ENCODE measurements at regions not wholly inside any gene's neighbourhood (a gene's known extent, or its start where the extent isn't known, plus 50 kb on each side); places are given as distances from the start of the nearest gene placed in this dataset.

DNA sequence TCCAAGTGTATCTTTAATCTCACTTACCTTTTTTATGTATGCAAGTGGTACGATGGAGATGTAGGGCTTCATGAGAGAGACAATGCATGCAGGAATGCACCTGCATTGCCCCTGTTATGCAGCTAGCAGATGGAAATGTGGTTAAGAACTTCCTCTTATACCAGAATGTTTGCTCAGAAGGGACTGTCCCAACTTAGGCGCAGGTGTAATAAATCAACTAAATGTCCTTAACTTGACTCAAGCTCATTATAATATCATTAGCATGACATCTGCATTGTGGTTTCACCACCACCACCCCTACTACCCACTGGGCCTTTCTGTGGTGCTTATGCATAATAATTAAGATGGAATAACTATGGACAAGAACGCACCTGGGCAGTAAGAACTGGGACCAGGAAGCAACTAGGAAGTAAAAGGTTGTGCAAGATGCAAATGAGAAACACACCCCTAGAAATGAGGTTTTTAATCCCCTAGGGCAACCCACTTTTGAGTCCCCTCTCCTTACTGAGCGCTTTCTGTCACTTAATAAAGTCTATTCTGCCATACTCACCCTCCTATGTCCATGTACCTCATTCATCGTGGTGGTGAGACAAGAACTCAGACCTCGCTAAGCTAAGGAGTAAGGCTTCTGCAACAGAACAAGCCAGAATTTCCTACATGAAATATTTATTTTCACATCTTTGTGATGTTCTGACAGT is 1103.3 kb upstream of the B3GALT2 start:
- DNase-seq: no peak

DNA sequence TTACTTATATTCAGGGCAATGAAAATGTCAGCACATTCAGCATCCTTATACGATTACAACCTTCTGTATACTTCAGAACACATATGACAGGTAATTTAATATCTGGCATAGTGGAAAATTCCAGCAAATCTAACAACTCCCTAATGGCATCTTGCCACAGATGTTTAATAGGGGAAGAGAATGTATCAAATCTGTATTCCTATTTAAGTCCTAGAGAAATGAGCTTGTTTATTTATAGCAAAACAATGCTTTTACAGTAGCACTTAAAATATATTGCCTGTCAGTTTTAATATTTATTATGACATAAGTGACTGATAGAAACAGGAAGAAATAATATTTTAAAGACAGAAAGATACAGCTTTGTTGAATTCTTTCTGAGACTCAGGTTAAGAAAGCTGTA is 1101.8 kb upstream of the B3GALT2 start:
- no peak for DNase-seq

DNA sequence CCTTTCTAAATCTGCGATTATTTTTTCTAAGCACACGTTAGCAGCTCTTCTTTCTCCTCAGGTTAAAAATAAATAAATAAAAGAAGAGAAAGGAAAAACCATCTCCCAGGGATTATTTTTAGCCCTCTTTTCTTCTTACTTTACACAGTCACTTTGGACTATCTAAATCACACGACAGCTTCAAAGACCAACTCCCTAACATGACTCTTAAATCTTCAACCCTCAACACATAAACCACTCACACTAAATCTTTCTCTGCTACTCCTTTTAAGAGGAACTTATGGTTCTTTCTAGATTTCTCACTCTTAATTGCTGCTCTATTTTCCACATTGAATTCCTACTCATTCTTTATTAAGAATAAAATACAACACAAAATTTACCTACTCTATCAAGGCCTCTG is 1095.0 kb upstream of the B3GALT2 start:
- no peak for DNase-seq

DNA sequence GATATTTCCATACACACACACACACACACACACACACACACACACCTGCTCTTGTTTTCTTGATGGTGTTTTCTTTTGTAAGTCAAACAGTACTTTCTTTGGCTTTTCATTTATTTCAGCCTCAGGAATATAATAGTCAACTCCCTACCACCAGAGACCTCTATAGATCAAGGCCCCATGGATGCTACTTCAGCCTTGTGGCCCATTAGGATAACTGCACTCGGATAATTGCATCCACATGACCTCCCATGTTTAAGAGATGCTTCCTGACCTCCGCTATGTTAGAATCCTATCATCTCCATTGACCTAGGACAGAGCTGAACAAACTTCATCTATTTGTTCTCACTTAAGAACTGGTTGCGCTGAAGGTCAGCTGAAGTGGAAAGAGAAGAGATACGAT is 1094.0 kb upstream of the B3GALT2 start:
- DNase-seq: no peak

DNA sequence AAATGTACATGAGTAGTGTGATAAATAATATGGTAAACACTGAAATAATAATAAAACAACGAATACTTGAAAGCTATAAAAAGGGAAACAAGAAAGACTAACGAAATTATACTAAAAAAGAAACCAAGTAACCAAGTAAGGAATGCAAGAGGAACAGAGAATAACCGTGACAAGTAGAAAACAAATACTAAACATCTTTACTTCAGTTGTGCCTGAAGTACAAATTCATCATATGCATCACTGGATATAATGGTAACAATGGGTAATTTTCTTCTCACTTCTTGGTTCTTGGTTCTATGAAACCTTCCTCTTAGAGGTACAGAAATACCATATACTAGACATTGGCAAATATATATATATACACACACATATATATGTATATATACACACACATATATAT is 1093.6 kb upstream of the B3GALT2 start:
- no peak for DNase-seq

DNA sequence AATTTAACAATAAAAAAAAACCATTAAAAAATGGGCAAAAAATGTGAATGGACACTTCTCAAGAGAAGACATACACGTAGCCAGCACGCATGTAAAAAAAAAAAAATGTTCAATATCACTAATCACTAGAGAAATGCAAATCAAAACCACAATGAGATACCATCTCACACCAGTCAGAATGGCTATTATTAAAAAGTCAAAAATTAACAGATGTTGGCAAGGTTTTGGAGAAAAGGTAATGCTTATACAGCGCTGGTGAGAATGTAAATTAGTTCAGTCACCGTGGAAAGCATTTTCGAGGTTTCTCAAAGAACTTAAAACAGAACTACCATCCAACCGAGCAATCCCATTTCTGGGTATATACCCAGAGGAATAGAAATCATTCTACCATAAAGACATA is 1091.5 kb upstream of the B3GALT2 start:
- no peak for DNase-seq

DNA sequence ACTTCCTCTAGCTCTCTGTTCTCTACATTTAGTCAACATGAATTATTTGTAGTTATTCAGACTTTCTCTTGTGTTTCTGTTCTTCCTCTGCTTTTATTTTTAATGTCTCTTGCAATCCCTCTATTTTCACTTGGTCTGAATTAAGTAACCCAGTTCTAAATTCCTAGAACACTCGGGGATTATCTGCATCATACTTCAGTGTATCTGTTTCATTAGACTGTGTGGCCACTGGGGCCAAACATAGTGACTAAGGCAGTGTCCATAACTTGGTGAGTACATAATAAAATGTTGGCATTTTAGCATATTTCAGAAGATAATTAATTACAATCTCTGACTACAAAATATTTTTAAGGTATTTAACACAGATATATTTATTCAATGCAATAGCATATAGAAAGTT is 1087.2 kb upstream of the B3GALT2 start:
- DNase-seq: no peak

DNA sequence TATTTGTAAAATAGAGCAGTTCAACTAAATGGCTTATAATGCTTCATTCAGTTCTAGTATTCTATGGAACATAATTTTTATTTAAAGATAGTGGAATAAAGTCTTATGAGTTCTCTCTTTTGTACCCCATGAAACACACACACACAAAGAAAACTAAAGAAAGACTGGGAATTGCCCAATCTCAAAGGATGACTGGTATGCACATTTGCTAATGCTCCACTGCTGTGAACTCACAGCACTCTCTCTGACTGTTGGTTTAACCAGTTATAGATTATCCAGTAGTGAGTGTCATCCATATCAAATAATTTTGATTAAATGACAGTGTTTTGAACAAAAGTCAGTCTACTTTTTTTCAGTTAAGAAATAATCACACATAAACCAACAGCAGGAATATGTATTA is 1082.4 kb upstream of the B3GALT2 start:
- DNase-seq: no peak

DNA sequence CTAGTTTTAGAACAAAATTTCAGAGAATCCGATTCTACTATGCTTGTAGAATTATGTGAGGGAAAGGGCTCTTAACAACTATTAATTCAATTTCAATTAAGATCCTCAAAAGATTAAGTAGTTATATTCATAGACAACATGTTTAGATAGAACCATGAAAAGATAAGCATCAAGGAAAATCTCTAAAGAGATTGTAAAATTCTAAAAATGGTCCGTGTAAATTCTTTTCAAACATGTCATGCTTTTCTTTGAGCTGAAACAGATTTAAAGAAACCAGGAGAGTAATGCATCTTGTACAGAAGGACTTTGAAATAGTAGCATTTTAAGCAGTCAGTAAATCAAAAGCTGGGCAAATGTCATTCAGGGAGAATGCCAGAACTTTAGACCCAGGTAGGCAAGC is 1080.6 kb upstream of the B3GALT2 start:
- DNase-seq: no peak

DNA sequence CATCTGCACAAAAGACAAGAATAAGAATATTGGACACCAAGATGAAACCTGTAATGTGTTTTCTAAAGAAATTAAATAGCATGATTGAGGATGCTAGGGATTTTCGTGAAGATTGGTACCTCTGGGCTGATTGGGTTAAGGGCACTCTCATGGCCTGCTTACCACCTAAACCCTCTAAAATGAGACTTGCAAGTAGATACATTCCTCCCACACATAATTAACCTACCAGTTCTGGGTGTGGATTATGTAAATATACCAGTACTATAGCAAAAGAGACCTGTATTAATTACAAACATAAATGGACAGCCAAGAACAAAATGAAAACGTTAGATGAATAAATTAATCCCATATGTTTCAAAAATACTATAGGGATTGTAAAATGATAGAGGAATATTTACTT is 1069.6 kb upstream of the B3GALT2 start:
- no peak for DNase-seq

DNA sequence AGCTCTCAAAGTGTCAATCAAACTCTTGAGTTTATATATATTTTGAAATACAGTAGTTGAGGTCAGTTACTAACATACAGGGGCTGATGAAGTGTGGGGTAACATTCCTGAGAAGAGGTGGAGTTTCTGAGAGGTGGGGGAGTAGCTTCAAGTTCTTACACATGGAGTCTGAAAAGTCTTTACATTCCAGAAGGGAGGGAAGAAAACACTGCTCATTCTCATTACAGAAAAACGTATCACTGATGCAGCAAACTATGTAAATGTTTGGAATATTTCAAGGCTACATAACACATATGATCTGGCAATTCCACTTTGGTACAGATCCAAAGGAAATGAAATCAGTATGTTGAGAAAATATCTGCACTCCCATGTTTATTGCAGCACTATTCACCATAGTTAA is 1065.8 kb upstream of the B3GALT2 start:
- DNase-seq: peak; percentile 93

DNA sequence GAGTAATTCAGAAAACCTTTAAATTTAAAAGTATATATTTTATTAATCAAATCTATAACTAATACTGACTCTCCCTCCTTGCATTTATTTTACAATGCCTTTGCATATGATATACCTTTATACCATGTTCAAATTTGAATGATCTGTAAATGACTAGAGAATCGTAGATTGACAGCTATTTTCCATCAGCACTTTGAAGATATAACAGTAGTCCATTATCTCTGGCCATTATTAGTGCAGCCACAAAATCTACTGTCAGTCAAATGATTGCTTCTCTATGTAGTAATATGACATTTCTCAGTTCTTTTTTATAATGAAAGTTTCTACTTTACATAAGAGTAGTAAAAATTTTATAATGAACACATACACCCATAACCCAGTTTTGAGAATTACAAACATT is 1054.8 kb upstream of the B3GALT2 start:
- no peak for DNase-seq

DNA sequence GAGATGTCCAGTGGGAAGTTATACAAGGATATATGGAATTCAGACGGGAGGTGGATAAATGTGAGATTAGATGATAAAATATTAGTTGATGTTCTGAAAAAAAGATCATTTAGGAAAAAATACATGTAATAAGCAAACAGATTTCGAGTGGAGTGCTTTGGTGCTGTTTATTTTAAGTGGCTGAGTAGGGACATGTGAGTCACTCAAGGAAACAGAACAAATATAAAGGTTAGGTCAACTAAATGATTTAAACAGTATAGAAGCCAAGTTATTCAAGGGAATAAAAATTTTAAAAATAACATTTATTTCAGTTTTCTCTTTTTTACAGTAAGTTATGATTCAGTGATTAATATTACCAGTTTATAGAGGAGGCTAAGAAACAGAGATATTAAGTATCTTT is 1046.7 kb upstream of the B3GALT2 start:
- DNase-seq: no peak

DNA sequence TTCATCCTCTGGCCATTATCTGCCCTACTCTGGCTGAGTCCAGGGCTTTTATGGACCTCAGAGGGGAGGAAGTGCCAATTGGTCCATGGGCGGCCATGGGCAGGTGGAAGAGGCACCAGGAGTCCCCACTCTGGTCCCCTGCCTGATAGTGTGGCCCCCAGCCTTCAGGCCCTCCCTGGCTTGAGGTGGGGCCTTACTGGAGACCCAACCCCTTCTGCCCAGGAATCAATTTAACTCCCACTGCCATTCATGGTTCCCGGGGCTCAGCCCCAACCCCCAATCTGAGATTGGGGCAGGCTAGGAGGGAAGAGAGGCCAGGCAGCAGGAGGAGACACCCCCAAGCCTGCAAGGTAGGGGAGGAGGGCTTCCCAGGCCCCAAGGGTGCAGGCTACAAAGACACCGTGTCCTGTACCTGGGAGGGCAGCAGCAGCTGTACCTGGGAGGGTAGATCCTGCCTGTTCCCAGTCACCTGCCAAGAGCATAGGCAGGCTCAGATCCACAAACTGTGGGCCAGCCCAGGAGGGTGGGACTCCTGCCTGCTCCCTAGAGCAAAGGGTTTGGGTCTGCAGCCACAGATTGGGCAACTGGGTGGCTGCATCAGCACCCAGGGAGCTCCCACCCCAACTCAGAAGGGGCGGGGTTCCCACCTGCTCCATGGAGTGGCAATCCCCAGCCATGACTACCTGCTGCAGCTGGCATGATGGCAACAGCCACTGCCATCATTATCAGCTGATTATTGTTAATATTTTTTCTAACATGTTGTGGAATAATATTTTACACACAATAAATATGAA is 1044.1 kb upstream of the B3GALT2 start:
- DNase-seq: no peak

DNA sequence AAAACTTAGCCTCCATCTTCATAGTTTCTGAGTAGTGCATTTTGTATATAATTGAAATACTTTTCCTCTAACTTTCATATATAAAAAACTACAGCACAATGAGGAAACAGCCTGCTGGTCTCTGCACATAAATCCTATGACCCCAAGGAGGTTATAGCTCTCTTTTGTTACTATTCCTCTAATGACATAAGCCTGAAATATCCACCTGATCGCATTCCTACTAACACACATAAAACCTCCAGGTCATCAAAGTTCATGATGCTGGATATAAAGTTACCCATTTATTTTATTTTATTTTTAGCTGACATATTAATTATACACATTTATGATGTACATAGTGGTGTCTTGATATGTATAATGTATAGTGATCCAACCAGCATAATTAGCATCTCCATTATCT is 1042.0 kb upstream of the B3GALT2 start:
- DNase-seq: no peak

DNA sequence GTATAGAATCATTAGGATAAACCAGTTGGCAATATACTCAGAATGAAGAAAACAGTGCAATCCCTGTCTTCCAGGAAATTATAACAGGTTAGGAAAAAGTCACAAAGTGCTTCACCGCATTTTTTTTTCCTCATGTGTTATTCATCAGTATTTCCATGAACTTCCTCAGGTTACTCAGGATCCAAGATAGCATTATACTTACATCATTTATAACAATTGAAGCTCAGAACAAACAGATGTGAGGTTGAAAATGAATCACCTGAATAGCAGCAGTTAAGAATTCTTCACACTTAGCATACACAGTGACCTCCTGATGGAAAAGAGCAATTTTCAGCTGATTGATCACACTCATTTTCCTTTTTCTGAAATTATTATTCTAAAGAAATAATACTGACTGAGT is 1040.7 kb upstream of the B3GALT2 start:
- peak; percentile 39 for DNase-seq

DNA sequence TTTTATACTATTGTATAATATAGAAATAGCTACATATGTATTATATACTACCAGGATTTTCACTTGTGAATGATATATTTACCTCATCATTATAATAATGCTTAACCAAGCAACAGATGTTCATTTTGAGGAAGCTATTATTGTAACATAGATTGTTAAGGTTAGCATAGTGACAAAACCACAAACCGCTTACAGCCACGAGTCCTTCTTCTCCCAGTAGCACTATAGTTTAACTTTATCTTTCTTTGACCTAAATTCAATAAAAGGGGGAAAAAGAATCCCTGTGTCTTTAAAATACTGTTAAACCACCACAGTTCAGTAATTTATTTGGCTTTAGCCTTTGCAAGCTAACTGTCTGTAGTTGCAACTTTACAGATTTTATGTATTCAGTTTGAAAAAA is 1039.4 kb upstream of the B3GALT2 start:
- no peak for DNase-seq

DNA sequence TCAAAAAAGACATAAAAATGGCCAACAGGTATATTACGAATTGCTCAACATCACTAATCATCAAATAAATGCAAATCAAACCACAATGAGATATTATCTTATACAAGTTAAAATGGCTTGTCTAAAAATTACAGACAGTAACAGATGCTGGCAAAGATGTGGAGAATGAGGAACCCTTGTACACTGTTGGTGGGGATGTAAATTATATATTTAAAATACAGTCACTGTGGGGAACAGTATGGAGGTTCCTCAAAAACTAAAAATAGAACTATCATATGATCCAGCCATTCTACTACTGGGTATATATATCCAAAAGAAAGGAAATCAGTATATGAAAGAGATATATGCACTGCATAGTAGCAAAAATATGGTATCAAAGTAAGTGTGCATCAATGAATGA is 1037.2 kb upstream of the B3GALT2 start:
- no peak for DNase-seq

DNA sequence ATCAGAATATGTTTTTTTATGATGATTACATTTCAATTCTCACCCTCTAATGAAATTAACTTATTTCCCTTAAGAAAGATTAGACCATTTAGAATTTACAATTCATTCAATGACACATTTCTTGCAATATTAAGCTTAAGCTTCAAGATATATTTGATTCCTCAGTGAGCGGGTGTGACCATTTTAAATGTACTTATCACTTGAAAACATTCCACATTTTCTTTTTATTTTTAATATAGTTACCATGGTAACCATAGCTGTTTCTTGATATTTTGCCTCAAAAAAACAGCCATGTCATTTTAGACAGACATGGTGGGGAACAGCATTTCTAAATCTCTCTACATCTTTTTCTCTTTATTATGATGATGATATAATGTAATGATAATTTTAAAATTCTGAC is 1029.0 kb upstream of the B3GALT2 start:
- DNase-seq: no peak

DNA sequence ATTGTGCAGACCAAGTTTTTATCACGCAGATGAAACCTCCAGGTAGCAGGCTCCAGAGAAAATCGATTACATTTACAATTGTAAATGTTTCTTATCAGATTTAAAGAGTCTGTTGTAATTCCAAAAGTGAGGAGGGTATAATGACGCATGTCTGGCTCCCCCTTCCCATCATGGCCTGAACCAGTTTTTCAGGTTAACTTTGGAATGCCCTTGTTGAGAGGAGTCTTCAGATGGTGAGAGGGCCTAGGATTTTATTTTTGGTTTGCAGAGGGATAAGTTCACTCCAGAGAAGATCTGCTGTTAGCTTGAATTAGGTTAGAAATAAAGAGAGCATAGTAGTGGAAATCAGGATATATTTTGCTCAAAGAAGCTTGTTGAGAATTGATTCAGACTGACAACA is 1028.3 kb upstream of the B3GALT2 start:
- no peak for DNase-seq

DNA sequence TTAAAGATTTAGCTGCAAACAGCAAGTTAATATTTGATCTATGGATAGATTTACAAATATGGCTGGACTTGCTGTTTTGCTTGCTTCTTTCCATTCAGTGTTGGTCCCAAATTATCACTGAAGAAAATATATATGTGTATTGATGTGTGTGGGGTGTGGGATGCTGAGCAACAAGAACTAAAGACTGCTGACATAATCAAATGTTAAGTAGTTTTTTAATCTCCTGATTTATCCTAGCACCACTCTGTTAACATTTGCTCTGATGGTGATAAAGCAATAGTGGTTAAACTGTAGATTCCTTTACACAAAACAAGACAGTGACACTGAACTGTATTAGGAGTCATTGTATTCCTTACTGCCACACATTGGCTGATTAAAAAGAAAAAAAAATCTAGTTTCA is 1023.5 kb upstream of the B3GALT2 start:
- no peak for DNase-seq

DNA sequence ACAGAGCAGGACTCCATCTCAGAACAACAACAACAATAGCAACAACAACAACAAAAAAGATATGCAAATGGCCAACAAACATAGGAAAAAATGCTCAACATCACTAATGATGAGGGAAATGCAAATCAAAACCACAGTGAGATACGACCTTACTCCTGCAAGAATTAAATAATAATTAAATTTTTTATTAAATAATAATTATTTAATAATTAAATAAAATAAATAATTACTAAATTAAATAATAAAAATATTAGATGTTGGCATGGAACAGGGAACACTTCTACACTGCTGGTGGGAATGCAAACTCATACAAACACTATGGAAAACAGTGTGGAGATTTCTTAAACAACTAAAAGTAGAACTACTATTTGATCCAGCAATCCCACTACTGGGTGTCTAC is 1022.3 kb upstream of the B3GALT2 start:
- DNase-seq: no peak

DNA sequence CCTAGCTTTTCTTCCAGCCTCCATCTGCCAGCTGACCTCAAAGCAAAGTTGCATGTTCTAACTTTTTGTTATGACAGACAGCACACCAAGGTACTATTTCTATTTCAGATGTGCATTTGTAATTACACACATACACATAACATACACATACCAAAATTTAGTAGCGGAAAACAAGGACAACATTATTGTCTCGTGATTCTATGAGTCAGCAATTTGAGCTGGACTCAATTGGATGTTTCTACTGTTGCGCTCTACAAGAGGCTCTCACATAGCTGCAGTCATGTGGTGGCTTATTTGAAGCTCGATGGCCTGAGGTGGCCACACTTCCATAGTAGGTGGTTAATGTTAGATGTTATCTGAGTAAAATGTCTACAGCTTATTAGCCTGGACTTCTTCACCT is 1010.1 kb upstream of the B3GALT2 start:
- no peak for DNase-seq

DNA sequence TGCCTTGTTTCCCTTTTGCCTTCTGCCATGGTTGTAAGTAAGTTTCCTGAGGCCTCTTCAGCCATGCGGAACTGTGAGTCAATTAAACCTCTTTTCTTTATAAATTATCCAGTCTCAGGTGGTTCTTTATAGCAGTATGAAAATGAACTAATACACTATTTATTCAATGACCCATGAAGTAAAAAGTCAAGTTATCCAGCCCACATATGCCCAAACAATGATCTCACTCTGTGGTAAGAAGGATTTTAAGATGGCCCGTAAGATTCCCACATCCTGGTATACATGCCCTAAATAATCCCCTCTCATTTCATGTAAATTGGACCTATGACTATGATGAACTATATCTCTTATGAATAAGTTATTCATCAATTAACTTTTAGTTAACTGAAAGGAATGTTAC is 1008.3 kb upstream of the B3GALT2 start:
- no peak for DNase-seq

DNA sequence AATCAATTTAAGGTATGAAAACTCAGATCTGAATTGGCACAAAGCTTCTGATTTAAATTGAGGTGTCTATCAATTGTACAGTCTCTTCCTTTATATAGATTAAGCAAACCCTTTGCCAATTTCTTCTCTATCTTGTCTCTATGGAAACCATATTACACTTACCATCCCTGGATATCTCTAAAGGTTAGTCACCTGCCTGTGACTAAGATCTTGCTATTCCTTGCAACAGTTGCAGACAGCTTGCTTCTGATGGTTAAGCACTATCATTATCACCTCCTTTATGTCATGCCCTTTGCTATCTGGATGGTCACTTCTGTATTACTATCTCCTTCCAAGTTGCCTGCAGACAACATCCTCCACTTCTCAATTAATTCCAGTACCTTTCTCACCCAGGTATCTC is 998.6 kb upstream of the B3GALT2 start:
- DNase-seq: peak; percentile 16
